ENCODE measurements at regions not wholly inside any gene's neighbourhood (a gene's known extent, or its start where the extent isn't known, plus 50 kb on each side); places are given as distances from the start of the nearest gene placed in this dataset.

- TF ChIP-seq ATF7 (IDR thresholded peaks at IDR 0.05; ENCODE audit: low read depth) (no peak), HDAC2 (IDR thresholded peaks at IDR 0.05) (no peak), NRF1 (conservative IDR thresholded peaks at IDR 0.05; ENCODE audit: low read depth, low read length) (no peak), USF1 (IDR thresholded peaks at IDR 0.05; ENCODE audit: borderline replicate concordance, extremely low read length, insufficient read depth, low read depth, low read length) (no peak), EP300 (IDR thresholded peaks at IDR 0.05; ENCODE audit: borderline replicate concordance in 1 of 2, control insufficient read depth in 1 of 2, low read depth in 2 of 2, low read length in 2 of 2) (no peak), E2F4 (IDR thresholded peaks at IDR 0.05; ENCODE audit: low read depth, low read length) (no peak), PRDM15 (CRISPR knock-in tag; IDR thresholded peaks at IDR 0.05) (no peak), POLR2A (IDR thresholded peaks at IDR 0.05; ENCODE audit: low read depth, low read length) (no peak), EGR1 (IDR thresholded peaks at IDR 0.05; ENCODE audit: borderline replicate concordance in 1 of 2, low read depth in 2 of 2, low read length in 2 of 2) (no peak), REST (IDR thresholded peaks at IDR 0.05; ENCODE audit: low read depth, low read length) (no peak)
- TF ChIP-seq, protein P1, sequence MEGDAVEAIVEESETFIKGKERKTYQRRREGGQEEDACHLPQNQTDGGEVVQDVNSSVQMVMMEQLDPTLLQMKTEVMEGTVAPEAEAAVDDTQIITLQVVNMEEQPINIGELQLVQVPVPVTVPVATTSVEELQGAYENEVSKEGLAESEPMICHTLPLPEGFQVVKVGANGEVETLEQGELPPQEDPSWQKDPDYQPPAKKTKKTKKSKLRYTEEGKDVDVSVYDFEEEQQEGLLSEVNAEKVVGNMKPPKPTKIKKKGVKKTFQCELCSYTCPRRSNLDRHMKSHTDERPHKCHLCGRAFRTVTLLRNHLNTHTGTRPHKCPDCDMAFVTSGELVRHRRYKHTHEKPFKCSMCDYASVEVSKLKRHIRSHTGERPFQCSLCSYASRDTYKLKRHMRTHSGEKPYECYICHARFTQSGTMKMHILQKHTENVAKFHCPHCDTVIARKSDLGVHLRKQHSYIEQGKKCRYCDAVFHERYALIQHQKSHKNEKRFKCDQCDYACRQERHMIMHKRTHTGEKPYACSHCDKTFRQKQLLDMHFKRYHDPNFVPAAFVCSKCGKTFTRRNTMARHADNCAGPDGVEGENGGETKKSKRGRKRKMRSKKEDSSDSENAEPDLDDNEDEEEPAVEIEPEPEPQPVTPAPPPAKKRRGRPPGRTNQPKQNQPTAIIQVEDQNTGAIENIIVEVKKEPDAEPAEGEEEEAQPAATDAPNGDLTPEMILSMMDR (IDR thresholded peaks at IDR 0.05 in 2 of 3, conservative IDR thresholded peaks at IDR 0.05 in 1 of 3; ENCODE audit: control insufficient read depth in 2 of 3, extremely low read depth in 1 of 3, insufficient read depth in 1 of 3, low read depth in 3 of 3, low read length in 3 of 3): no peak
Observed at GRCh38 chr3:13254028-13254951, 165.8 kb downstream of the NUP210 start.
